Fibroblast of mammary gland (primary cell): ENCODE measurements at regions not wholly inside any gene's neighbourhood (a gene's known extent, or its start where the extent isn't known, plus 50 kb on each side); places are given as distances from the start of the nearest gene placed in this dataset.

Experiments used
- DNase-seq: peaks from one replicate; pipeline ENCODE4 v3.0.0-alpha.2; 2010; ENCODE audit warnings: low read depth
- H3K4me3 ChIP-seq: 2 replicates; pipeline ENCODE4 v1.5.1; 2011; ENCODE audit warnings: low read depth, mild to moderate bottlenecking, low read length, moderate library complexity; ENCODE audit not compliant: control insufficient read depth
- CTCF ChIP-seq: conservative IDR thresholded peaks from 2 replicates; pipeline ENCODE4 v1.5.1; 2011; ENCODE audit warnings: low read depth, low read length, inconsistent platforms; ENCODE audit not compliant: control insufficient read depth, insufficient read depth

- no peak overlapping the region for H3K4me3 ChIP-seq
- no peak for TF ChIP-seq CTCF
- no peak for DNase-seq
Observed at GRCh38 chr7:68014031-68014736, 1017.6 kb downstream of the TYW1 start.

DNA sequence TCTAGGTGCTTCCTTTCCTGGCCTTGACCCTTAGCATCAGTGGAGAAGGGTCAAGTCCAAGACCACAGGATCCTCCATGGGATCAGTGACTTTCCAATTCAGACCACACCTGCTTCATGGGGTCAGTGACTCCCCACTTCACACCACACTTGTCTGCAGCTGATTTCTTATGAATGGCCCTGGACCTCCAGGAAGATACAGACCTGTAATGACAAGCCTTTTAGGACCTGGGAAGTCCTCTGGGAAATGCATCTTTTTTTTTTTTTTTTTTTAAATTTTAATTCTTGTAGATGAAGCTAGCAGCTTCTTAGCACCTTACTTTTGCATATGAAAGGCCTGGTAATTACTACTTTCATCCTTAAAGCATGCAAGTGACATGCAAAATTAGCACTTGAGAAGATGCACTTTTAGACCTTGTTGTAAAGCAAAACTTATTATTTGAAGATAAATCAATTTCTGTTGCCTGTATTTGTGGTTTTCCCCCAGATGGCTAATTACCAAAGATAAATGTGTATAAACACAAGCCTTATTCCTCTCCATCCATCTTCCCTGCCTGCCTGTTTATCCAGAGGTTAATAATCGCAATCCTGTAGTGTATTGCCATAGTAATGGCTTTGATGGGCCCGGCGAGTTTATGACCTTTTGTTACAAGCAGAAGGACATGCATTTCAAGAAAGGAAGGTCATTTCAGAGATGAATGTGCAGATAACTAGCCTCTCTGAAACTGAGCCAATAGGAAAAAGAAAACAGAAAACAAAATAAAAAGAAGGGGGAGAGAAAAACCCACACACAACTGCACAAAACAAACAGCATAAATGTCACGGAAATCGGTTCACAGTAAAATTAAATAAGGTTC, 1018.7 kb downstream of the TYW1 start:
- no peak overlapping the region for H3K4me3 ChIP-seq
- no peak for DNase-seq
- TF ChIP-seq CTCF: no peak

- no peak for TF ChIP-seq CTCF
- no peak for DNase-seq
Observed at GRCh38 chr7:68015978-68016532, 1019.4 kb downstream of the TYW1 start.

DNA sequence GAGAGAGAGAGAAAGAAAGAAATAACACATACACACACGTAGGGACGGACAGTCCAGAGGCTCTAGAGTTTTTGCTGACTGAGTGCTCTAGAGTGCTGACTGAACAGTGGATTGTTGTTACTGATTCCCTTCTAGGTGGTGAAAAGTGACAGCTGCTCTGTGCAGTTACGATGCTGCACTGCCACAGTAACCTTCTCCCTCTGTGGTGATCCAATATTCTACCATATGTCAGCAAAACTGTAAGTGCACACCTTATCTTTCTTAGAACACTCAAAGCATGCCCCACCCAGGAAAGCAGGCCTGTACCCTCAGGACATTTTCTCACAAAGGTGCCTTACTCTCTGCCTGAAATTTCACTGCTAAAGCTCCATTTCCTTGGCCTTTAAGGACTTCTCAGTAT, 1023.5 kb downstream of the TYW1 start:
- DNase-seq: no peak
- no peak overlapping the region for H3K4me3 ChIP-seq
- TF ChIP-seq CTCF: no peak

More at GRCh38 chr7:68015978-68016532, 1019.4 kb downstream of the TYW1 start:
- no peak overlapping the region for H3K4me3 ChIP-seq

DNA sequence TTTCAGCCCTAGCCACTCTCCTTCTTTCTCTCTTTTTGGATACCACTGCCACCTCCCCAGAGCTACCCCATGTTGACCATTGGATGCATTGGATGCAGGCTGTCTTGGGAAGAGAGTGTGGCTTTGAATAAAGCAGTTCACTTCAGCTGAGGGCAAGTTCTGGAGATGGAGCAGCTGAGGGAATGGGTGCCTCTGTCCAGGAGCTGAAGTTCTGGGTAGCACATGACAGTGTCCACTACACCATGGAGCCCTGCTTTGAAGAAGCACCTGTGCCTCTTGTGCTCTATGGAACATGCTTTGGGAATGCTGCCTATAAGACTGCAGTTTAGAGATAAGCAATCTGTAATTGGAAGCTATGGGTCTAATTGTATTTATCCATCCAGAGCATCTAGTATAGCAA, 1028.7 kb downstream of the TYW1 start:
- TF ChIP-seq CTCF: no peak
- H3K4me3 ChIP-seq: no peak overlapping the region
- DNase-seq: no peak

DNA sequence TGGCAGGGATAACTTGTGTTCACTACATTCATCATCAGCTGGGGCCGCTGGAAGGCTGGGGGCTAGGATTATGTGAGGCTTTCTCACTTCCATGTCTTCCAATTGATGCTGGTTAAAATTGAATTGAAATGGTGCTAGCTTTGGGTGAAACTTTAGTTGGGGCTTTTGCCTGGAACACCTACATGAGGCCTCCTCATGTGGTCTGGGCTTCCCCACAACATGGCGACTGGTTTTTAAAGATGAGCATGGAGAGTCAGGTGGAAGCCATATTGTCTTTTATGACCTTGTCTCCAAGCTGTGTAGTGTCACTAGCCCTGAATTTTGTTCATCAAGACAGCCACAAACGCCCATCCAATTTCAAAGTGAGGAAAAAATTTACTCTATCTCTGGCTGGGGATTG, 1033.9 kb downstream of the TYW1 start:
- TF ChIP-seq CTCF: no peak
- DNase-seq: no peak
- no peak overlapping the region for H3K4me3 ChIP-seq
